NCI-H69 (cell line): ENCODE measurements at regions not wholly inside any gene's neighbourhood (a gene's known extent, or its start where the extent isn't known, plus 50 kb on each side); places are given as distances from the start of the nearest gene placed in this dataset.
"Not testable (repeated sequence)": the region's sequence is repeated elsewhere in the genome, so short reads cannot be mapped to it uniquely, and the experiment has no call there.

ENCODE experiments used
- DNase-seq: peaks from one replicate; lab custom pipeline; 2025; lab: John Stamatoyannopoulos, UW

DNA sequence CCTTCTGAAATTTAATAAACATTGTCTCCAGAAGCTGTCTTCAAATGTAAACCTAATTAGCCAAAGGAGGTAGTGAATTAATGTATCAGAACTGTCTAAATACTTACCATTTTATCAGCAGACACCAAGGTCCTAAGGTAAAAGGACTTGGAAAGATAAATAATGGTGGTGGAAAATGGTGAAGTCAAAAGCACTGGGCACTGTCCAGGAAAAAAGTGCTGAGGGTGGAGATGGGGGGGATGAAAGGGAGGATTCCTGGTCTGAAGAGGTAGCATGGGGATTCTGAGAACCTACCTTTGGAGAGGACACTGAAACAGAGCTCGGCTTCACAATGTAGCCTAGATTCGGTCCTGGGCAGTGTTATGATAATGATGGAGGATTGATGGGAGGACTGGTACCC lies 149.0 kb upstream of the DPH6 start:
- no peak for DNase-seq

DNA sequence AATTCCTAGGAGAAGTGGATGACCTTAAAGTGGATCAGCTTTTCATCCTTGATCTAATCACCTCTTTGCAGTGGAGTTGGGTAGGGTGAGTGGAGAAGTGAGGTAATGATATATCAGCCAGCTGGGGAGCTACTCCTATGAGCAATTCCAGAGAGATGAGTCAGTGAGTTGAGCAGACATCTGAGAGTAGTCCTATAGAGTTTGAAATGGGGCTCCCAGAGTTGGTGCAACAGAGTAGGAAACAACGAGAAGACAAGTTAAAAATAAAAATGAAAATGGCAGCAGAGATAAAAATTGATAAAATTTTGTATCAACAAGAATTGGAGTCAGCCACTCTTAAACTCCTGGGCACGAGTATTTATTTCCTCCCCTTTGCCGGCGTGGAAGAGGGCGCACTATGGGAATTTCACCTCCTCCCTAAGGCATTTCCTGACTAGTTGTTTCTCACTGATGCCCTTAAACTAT lies 150.8 kb upstream of the DPH6 start:
- DNase-seq = peak; percentile 50

DNA sequence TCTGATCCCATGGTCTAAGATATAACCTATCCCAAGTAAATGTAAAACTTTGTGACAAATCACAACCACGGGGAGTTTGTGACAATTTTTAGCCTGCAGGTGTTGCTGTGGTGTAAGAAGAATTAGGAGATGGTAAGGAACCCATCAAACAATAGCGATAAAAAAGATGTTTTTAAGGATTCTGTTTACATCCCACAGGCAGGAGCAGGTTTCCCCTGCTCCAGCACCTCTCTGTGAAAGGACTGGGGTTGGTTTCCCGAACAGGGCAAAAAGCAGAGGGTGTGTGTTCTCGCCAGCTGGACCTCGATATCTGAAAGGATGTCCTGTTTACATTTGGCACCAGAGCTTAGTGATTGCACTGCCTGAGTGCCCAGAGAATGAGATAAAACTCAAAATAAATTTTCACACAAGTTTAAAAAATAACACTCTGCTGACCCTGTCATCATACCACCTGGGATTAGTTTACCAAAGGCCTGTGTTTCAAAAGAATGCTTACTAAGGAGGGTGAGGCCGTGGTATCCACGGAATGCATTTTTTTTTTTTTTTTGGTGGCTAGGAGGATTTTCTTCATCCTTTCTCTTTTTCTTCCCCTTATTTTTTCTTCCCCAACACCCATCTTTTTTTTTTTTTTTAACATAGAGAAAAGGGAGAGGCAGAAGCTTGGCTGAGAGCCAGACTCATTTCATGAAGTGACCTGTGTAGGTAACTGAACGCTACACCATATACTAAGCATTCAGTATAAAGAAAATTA lies 151.8 kb upstream of the DPH6 start:
- peak; percentile 75 for DNase-seq

DNA sequence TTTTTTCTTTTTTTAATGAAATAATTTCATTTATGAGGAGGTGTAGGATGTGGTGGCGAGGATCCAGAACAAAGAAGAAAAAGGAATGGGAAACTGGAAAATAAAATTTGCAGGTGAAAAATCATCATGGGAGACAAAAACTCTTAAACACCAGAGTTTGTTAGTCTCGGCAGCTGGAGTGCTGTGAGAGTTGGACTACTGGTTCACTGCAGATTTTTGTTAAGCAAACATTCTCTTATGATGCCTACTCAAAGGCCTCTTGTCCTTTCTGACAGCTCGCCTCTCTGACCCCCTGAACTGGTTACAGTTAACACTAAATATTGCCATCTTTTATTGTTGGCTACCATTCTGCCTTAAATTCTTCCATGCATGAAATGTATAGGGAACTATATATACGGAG lies 152.4 kb upstream of the DPH6 start:
- DNase-seq = peak; percentile 77

DNA sequence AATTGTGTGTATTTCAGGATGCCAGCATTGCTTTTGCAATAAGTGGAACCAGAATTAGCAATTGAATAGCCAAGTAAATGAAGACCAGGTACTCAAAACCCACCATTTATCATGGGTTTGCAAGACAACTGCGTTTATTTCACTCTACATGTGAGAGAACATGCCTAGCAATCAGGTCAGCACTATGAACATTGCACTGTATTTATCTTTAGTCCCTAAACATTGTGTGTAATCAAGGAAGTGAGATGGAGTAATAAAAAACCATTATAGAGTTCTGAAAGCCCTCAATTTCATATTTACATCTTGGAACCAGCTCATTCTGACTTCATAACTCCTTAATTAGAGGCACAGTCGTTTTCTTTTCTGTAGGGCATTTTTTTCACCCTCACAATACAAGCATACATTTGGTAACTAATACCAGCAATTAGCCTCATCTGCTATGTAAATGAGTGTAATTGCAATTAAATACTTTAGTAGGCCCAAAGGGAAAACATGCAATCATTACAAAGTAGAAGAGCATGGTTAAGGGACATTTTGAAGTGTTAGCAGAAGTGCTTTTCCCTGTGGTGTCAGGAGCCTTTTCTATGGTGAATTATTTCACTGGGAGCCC lies 153.1 kb upstream of the DPH6 start:
- DNase-seq = peak; percentile 99

DNA sequence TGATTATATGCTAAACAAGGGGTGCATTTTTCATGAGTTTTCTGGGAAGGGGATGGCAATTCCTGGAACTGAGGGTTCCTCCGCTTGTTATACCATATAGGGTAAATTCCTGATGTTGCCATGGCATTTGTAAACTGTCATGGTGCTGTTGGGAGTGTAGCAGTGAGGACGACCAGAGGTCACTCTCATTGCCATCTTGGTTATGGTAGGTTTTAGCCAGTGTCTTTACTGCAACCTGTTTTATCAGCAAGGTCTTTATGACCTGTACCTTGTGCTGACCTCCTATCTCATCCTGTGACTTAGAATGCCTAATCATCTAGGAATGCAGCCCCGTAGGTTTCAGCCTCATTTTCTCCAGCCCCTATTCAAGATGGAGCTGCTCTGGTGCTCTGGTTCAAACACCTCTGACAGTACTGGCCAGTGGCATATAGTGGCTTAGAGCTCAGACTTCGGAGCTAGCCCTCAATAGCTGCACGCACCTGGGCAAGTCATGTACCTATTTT lies 154.2 kb upstream of the DPH6 start:
- not testable (repeated sequence) for DNase-seq

DNA sequence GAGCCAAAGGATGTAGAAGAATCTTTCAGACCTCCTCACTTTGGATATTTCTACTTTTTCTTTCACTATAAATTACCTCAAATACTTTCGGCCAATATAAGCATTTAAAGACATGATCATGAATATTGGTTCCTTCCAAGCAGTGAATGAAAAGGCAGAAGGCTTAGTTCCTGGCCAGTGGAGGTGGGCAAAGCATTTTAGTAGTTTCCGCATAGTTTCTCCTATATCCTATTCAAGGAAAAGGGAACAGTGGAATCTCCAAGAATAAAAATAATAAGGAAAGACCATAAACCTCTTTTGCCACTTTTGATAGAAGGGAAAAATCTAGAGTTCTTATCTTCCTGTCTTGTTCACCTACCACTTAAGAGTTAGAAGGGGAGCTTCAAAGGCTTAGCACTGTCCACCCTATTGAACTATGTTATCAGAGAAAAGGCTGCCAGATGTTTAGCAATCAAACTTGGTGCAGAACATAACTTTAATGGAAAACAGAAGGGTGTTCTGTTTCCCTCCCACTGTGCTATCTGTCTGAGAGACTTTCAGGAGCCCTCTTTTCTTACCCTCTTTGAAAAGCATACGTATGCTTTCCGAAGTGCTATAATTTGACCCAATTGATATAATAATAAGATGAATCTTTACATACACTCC lies 155.6 kb upstream of the DPH6 start:
- no peak for DNase-seq

DNA sequence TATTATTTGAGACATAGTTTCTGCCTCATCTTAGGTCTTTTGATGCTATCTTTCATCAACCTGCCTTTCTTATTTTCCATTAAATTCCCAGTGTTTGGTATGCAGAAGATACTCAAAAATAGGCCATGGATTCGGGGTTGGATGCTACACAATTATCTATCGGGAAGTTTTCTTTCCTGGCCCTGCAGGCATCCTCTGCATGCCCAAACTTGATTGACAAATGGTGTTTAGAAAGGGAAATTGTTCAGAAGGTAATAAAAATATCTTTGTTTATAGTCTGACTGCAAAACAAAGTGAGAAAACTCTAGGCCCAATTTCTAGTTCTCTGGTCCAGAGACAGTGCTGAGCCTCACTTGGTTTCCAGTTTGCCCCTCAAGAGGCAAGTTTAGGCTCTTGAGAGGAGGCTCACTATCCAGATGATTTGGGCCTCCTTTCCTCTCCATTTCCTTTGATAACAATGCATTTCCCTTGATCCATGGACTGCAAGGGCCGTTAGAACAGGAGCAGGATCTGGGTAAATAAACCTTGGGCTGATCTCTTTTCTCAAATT lies 157.1 kb upstream of the DPH6 start:
- peak; percentile 74 for DNase-seq

DNA sequence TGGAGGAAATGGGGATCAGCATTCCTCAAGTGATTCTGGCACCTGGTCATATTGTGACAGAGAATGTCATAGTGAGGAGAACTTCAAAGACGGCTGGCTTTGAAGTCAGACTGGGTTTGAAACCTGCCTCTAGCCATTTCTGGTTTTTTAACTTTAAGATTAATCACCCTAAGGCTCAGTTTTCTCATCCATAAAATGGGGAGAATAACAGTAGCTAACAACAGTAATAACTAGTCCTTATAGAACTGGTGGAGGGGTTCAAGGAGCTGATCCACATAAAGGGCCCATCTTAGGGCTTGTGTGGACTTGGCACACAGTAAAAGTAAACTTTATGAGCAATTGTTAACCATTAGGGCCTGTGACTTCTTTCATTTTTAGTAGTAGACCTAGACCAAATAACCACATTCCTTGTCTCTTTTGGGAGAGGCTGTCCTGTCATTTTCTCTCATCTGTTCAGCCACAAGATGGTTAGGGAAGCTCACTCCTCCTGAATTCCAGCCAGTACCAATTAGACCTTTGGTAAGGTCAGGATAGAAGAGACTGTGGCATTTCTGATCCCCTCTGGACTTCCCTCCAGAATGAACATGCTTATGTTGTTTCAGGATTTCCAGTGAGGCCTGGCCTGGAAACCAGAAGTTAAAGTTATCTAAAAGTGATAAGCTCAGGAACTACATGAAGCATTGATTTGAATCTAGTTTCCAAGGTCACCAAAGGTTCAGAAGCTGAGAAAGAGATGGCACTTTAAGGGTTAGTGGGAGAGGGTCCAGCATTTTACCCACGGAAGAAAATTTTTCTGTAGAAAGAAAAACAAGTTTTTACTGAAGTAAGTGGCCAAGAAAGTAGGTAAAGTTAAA lies 159.3 kb upstream of the DPH6 start:
- DNase-seq = no peak

DNA sequence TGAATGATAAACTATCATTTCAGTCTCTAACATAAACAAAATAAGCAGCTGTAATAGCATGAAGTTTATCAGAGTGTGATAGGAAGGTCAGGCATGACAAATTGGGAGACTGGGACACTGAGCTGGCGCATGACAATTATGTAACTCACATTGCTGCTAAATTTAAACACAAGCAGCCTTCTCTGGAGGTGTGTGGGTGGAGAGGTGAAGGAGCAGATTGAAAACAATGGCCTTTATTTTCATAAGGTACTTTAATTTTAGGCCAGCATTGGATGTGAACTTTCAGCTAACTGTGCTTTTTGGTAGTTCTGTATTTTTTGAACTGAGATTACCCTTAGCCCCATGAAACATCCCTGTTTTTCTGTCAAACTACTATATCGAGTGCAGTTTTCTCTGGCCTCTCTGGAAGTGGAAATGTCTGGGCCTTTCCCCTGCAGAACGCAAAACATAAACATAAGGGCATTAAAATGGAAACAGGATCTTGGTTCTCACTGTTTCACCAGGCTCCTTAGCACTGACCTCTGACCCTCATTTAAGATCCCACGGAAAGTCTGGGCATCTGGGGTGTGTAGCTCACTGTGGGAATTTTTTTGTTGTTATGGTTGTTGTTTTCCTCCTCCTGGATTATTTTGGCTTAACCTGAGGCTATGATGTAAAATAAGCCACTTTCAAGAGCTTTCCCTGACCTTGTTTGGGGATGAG lies 160.1 kb upstream of the DPH6 start:
- DNase-seq = no peak

DNA sequence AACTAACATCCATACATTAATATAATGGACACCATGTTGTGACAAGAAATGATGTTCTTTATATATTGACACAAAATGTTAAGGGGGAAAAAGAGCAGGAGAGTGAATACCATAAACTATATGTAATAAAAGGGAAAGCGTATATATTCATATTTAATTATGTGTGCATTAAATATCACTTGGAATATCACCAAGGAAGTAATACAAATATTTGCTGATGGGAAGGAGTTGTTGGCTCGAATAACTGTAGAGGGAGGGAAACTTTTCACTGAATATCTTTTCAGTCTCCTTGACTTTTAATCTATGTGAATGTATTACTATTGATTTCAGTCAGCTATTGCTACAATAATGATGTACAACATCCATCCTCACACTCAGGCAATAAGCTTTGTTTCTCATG lies 167.0 kb upstream of the DPH6 start:
- DNase-seq = no peak

DNA sequence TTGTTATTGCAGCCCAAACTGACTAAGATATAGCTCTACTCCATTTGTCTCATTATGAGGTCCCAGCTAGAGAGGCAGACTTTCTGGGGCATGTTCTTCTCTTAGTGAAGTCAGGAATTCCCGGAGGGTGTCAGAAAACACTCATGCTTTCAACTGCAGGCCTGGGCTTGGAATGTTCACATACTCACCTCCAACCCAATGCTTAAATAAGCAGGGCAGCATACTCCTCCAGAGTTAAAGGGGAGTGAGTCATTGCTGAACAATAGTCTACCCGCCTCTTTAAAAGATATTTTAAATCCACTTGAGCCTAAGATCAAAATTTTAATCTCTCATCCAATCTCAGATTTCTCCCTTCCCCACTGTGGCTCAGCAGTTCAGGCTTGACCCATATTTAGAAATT lies 167.8 kb upstream of the DPH6 start:
- DNase-seq = no peak

DNA sequence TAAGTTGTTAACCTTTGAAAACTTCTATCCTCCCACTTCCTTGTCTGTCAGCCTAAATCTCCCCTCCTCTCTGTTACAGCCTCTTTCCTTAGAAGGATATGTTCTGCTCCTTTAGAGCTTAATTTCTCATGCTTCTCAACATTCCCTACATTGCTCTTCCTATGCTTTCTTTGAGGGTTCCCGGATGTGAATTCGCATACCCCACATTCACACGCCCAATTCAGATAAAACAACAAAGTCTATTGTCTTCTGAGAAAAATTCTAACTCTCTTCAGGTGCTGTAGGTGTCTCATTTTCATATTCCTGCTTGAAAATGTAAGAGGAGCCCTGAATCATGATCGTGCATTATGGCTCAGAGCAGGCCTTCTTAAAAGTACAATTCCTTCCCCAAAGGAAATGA lies 171.8 kb upstream of the DPH6 start:
- DNase-seq = no peak

DNA sequence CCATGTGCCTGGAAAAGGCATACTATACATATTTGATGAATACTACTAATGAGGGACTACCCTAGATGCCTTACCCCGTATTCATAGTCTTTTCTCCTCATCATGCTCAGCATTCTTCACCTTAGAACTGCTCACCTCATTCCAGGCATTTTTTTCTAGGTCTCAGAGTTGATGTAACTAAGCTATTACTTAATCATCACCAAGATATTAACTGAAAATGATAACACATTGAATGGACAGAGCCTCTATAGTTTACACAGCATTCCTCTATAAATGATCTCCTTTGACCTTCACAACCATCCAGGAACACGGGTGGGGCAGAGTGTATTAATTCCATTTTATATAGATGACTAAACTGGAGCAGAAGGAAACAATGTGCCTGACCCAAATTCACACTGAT lies 174.1 kb upstream of the DPH6 start:
- no peak for DNase-seq

DNA sequence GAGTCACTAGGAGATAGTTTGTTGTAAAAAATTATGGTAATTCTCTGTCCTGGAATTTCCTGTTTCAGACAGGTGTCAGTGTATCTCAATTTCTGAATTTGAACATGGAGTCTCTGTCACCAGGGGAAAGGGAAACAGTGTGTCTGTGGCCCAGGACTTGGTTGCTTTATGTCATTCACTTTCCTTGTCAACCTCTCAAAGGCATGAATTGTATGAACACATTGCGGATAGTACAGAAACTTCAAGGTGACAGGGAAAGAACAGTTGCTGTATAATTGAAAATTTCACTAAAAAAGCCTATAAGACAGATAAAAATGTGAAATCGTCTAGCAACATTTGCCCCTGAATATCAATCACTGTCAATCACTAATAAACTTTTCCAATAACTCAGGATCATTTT lies 175.0 kb upstream of the DPH6 start:
- DNase-seq = no peak

DNA sequence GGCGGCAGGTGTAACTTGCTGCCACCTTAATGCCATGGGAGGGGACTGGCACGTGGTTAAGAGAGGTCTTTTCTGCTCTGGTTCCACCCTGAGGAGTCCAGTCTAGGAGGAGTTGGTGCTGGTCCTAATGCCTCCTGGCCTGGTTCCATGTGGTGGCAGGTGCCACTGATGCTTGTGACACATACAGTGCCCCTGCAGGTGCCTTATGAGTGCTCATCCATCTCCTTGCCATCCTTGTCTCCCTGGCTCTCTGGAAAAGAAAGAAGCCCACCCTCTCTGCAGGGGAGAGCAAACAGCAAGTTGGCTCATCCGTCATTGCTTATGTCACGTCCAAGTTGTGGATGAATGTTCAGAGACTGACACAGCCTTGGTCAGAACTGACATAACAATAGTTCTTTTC lies 175.8 kb upstream of the DPH6 start:
- peak; percentile 76 for DNase-seq

DNA sequence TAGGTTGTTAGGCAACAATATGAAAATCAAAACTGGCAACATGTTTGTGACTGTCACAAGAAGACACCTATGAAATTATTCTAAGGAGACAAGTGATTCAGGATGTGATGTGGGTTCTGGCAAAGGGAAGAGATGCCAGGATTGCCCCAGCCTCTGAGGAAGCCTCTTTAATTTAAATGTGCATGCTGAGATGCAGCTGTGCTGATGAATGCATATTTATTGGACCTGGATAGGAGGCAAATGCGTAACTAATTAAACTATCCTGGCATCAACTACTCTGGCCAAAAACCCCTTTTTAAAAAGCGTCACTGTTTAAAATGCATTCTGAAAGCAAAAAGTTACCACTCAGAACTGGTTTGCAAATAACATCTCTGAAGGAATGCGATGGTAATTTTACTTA lies 176.5 kb upstream of the DPH6 start:
- DNase-seq = peak; percentile 21

DNA sequence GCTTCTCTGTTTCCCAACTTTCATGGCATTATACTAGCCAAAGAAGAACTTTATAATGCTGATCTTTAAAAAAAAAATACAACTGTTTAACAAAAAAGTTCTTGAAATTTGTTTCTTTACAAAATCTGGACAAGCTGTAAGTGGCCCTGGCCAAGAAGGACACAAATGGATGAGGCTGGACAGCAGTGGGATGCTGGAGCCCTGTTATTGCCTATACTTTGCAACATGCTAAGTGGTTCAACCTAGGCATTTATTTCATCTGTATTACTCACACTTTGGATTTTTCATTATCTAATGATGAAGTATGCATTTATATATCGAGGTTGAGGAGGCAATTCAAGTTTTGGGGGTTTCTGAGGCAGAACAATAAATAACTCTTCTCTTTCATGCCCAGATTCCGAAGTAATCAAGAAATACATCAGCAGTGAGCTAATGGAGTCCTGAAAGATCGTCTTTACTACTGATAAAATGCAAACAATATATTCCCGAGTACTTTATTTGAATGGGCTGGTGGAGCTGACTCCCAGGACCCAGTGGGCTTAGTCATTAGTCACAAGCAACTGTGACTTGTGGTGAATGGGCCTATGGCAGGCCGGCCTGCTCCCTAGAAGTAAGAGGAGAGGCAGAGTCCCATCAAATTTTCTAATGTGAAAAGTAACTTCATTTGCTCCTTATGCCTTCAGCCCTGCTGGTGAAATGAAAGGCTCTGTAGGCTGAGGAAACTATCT lies 177.3 kb upstream of the DPH6 start:
- DNase-seq = no peak

DNA sequence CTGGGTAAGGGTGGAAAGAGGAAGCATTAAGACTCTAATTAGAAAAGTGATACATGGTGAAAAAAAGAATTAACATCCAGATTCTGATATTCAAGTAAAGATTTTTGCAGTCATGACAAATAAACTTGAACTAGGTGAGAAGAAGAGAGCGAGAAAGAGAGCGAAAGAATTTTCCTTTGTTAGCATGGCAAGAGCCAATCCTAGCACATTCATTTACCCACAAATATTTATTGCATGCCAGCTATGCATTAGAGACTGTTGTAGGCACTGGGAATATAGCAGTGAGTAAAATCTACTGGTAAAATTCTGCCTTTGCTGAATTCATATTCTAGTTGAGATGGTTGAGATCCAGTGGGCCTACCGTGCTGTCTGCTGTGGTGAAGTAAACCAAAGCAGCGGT lies 177.9 kb upstream of the DPH6 start:
- DNase-seq = no peak

DNA sequence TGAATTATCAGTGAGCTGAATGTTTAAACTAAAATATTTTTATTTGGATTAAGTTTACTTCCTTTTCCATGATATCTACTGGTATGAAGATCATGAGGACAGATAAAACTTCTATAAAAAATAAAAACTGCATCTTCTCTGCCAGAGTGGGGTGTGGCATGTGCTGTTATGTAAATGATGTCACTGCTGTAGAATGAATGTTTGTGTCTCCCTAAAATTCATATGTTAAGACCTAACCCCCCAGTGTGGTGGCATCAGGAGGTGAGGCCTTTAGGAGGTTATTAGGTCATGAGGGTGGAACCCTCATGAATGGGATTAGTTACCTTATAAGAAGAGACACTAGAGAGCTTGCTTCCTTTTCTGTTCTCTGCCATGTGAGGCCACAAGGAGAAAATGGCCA lies 178.7 kb upstream of the DPH6 start:
- DNase-seq = no peak

DNA sequence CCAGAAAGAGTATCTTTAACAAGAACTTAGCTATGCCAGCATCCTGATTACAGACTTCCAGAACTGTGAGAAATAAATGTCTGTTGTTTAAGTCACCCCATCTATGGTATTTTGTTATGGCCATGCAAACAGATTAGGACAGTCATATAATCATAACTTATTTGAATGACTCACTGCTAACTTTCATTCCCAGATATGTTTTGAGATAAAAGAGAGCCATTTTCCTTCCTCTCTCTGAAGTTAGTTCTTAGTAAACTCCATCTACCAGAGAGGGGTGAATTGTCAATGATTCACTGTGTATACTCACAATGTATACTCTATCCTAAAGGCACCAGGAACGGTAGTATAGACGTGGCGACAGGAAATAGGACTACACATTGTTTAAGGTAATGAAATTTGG lies 179.4 kb upstream of the DPH6 start:
- DNase-seq = no peak
